ENCODE measurements at regions not wholly inside any gene's neighbourhood (a gene's known extent, or its start where the extent isn't known, plus 50 kb on each side); places are given as distances from the start of the nearest gene placed in this dataset.

- no peak for DNase-seq (ENCODE audit: low read depth)
- no peak for TF ChIP-seq CTCF (conservative IDR thresholded peaks at IDR 0.05; ENCODE audit: control insufficient read depth, insufficient read depth, low read depth, low read length)
Measured at GRCh38 chr1:31521761-31522555, 54.4 kb upstream of the TINAGL1 start.

GRCh38 chr1:31522556-31522845 is 53.8 kb upstream of the TINAGL1 start:
- no peak for TF ChIP-seq CTCF (conservative IDR thresholded peaks at IDR 0.05; ENCODE audit: control insufficient read depth, insufficient read depth, low read depth, low read length)
- no peak for DNase-seq (ENCODE audit: low read depth)
- H3K4me3 ChIP-seq (ENCODE audit: control insufficient read depth, low read depth, low read length) = no peak overlapping the region

More at GRCh38 chr1:31521761-31522555, 54.4 kb upstream of the TINAGL1 start:
- H3K4me3 ChIP-seq (ENCODE audit: control insufficient read depth, low read depth, low read length) = no peak overlapping the region

- DNase-seq (ENCODE audit: low read depth) = peak; percentile 54
- no peak for TF ChIP-seq CTCF (conservative IDR thresholded peaks at IDR 0.05; ENCODE audit: control insufficient read depth, insufficient read depth, low read depth, low read length)
- H3K4me3 ChIP-seq (ENCODE audit: control insufficient read depth, low read depth, low read length) = no peak overlapping the region
Measured at GRCh38 chr1:31523012-31523411, 53.3 kb upstream of the TINAGL1 start.

GRCh38 chr1:31523769-31524168 is 52.5 kb upstream of the TINAGL1 start:
- no peak for TF ChIP-seq CTCF (conservative IDR thresholded peaks at IDR 0.05; ENCODE audit: control insufficient read depth, insufficient read depth, low read depth, low read length)
- DNase-seq (ENCODE audit: low read depth) = peak; percentile 7
- H3K4me3 ChIP-seq (ENCODE audit: control insufficient read depth, low read depth, low read length) = no peak overlapping the region

- no peak overlapping the region for H3K4me3 ChIP-seq (ENCODE audit: control insufficient read depth, low read depth, low read length)
- no peak for TF ChIP-seq CTCF (conservative IDR thresholded peaks at IDR 0.05; ENCODE audit: control insufficient read depth, insufficient read depth, low read depth, low read length)
- DNase-seq (ENCODE audit: low read depth) = no peak
Measured at GRCh38 chr1:31524186-31524901, 52.0 kb upstream of the TINAGL1 start.

Data from fibroblast of mammary gland (primary cell).